HL-60 (cell line): ENCODE measurements at regions not wholly inside any gene's neighbourhood (a gene's known extent, or its start where the extent isn't known, plus 50 kb on each side); places are given as distances from the start of the nearest gene placed in this dataset.

Experiments
- DNase-seq, 2 experiments: peaks; one replicate each; pipeline ENCODE4 v3.0.0-alpha.2; 2010 to 2020; ENCODE audit warnings: low read depth in 1 of 2, low spot score in 1 of 2
- H3K27ac ChIP-seq: fragments of 250-450 bp; sonication (Bioruptor Pico); replicated peaks from 2 replicates; pipeline ENCODE4 v1.5.1; 2020; ENCODE audit warnings: mild to moderate bottlenecking, moderate library complexity
- H3K27me3 ChIP-seq: fragments of 250-450 bp; sonication (Bioruptor Pico); 2 replicates; pipeline ENCODE4 v1.5.1; 2021; ENCODE audit warnings: mild to moderate bottlenecking, moderate library complexity; ENCODE audit not compliant: insufficient read depth, poor library complexity, severe bottlenecking
- H3K4me3 ChIP-seq: replicated peaks from 2 replicates; pipeline ENCODE4 v1.5.1; 2011; ENCODE audit warnings: mild to moderate bottlenecking, control low read depth, low read length; ENCODE audit not compliant: insufficient read depth
- CTCF ChIP-seq: IDR thresholded peaks from one replicate; pipeline ENCODE4 v1.5.1; 2011; ENCODE audit warnings: low read length, control low read depth, inconsistent platforms; ENCODE audit not compliant: insufficient read depth
- GABPA ChIP-seq: IDR thresholded peaks from 2 replicates; pipeline ENCODE4 v1.6.1; 2012; ENCODE audit warnings: low read depth
- POLR2AphosphoS5 ChIP-seq: IDR thresholded peaks from 2 replicates; pipeline ENCODE4 v1.6.1; 2012; ENCODE audit warnings: low read depth
- REST ChIP-seq: IDR thresholded peaks from 2 replicates; pipeline ENCODE4 v1.6.1; 2012; ENCODE audit warnings: low read depth; ENCODE audit not compliant: insufficient replicate concordance
- SPI1 ChIP-seq: IDR thresholded peaks from 2 replicates; pipeline ENCODE4 v1.6.1; 2012; ENCODE audit warnings: low read depth, mild to moderate bottlenecking, borderline replicate concordance

GRCh38 chr10:63738410-63738809, 217.2 kb downstream of the REEP3 start:
- Histone ChIP-seq H3K27ac (no peak overlapping the region), H3K27me3 (no peaks in the 10 kb centered on the region), H3K4me3 (no peak overlapping the region)
- TF ChIP-seq REST (no peak), SPI1 (no peak), CTCF (no peak), GABPA (no peak), POLR2AphosphoS5 (no peak)
- DNase-seq = no peak

GRCh38 chr10:63744060-63744941, 223.1 kb downstream of the REEP3 start:
- no peak overlapping the region for H3K27ac ChIP-seq
- TF ChIP-seq GABPA = no peak
- peak; percentile 81 for TF ChIP-seq SPI1
- no peak for TF ChIP-seq POLR2AphosphoS5
- no peak for TF ChIP-seq CTCF
- no peak for DNase-seq
- no peak overlapping the region for H3K4me3 ChIP-seq
- H3K27me3 ChIP-seq = no peaks in the 10 kb centered on the region

DNA sequence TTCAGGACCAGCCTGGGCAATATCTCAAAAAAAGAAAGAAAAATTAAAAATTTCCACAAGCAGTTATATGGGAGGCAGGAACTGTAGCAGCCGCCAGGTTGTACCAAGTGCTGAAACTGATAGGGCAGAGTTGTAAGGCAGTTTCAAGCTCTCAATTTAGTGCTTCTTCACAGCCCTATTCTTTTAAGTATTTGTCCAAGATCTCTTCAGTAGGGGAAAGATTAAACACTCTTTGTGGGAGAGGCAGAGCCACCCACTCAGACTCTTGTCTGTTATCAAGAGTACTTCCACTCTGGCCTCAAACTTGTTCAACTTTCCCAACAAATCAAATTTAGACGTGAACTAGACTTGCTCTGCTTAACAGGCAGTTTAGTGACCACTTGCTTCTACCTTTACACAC, 228.7 kb downstream of the REEP3 start:
- H3K27ac ChIP-seq = no peak overlapping the region
- TF ChIP-seq CTCF (no peak), SPI1 (no peak), GABPA (no peak), REST (no peak), POLR2AphosphoS5 (no peak)
- no peak overlapping the region for H3K4me3 ChIP-seq
- no peaks in the 10 kb centered on the region for H3K27me3 ChIP-seq
- DNase-seq = no peak

- no peak for DNase-seq
Observed at GRCh38 chr10:63751836-63752235, 230.6 kb downstream of the REEP3 start.

More at GRCh38 chr10:63751836-63752235, 230.6 kb downstream of the REEP3 start:
- Histone ChIP-seq H3K27me3 (no peaks in the 10 kb centered on the region), H3K4me3 (no peak overlapping the region), H3K27ac (no peak overlapping the region)
- TF ChIP-seq SPI1 (no peak), GABPA (no peak), CTCF (no peak), POLR2AphosphoS5 (no peak), REST (no peak)
